Natural killer cell treated with Interleukin-12 subunit alpha and Interleukin-12 subunit beta and Interleukin-15 and Interleukin-18, amount 100 ng/mL, for 72 hours (primary cell): ENCODE measurements at regions not wholly inside any gene's neighbourhood (a gene's known extent, or its start where the extent isn't known, plus 50 kb on each side); places are given as distances from the start of the nearest gene placed in this dataset.
"Not testable (repeated sequence)": the region's sequence is repeated elsewhere in the genome, so short reads cannot be mapped to it uniquely, and the experiment has no call there.

ENCODE experiments used
- ATAC-seq, 2 donors: fragments of 150-1000 bp; cut with Tn5 transposase in 1 of 2; sonication (Bioruptor Pico), chemical (Tn5 transposase) in 1 of 2; 2 replicates each; pipeline ENCODE4 v1.10.0; 2021
- DNase-seq: peaks from one replicate; pipeline ENCODE4 v3.0.0; 2022; ENCODE audit warnings: low spot score
- H3K27ac Mint-ChIP-seq, 2 donors: 1 replicate in 1 of 2; 2 replicates in 1 of 2; pipeline ENCODE4 v1.8.0; 2022; ENCODE audit warnings: mixed read lengths in 2 of 2, mild to moderate bottlenecking in 1 of 2, moderate library complexity in 1 of 2
- H3K27me3 Mint-ChIP-seq, 2 donors: 1 replicate in 1 of 2; 2 replicates in 1 of 2; pipeline ENCODE4 v1.8.0; 2022; ENCODE audit warnings: mixed read lengths in 2 of 2
- H3K36me3 Mint-ChIP-seq: one replicate; pipeline ENCODE4 v1.8.0; 2022; ENCODE audit warnings: mixed read lengths
- H3K4me1 Mint-ChIP-seq, 2 donors: 1 replicate in 1 of 2; 2 replicates in 1 of 2; pipeline ENCODE4 v1.8.0; 2022; ENCODE audit warnings: low read depth in 2 of 2, mixed read lengths in 2 of 2, mild to moderate bottlenecking in 1 of 2
- H3K4me3 Mint-ChIP-seq: one replicate; pipeline ENCODE4 v1.8.0; 2022; ENCODE audit warnings: mixed read lengths
- H3K9me3 Mint-ChIP-seq: 2 replicates; pipeline ENCODE4 v1.8.0; 2022; ENCODE audit warnings: mixed read lengths

- H3K4me1 Mint-ChIP-seq, DNase-seq, H3K36me3 Mint-ChIP-seq, H3K9me3 Mint-ChIP-seq, H3K4me3 Mint-ChIP-seq, ATAC-seq, H3K27ac Mint-ChIP-seq: not testable (repeated sequence)
- H3K27me3 Mint-ChIP-seq: peaks cover 7 to 21% of the 10 kb centered on the region in 2 donors
Measured at GRCh38 chr7:131662301-131662873, 106.0 kb upstream of the PODXL start.

GRCh38 chr7:131657881-131658280, 101.5 kb upstream of the PODXL start:
- Mint-ChIP-seq H3K9me3 (no peaks in the 10 kb centered on the region), H3K27me3 (peaks cover 6 to 21% of the 10 kb centered on the region in 2 donors)

GRCh38 chr7:131656980-131657723, 100.7 kb upstream of the PODXL start:
- Mint-ChIP-seq H3K9me3 (no peaks in the 10 kb centered on the region), H3K27me3 (peaks cover 6 to 14% of the 10 kb centered on the region in 2 donors), H3K4me1 (peaks cover 4 to 11% of the 10 kb centered on the region in 2 donors), H3K27ac (no peak overlapping the region), H3K36me3 (no peaks in the 10 kb centered on the region), H3K4me3 (no peak overlapping the region)
- no peak for ATAC-seq
- no peak for DNase-seq

More at GRCh38 chr7:131657881-131658280, 101.5 kb upstream of the PODXL start:
- no peak for ATAC-seq
- no peak overlapping the region for H3K27ac Mint-ChIP-seq
- DNase-seq: no peak
- H3K4me3 Mint-ChIP-seq: no peak overlapping the region
- peaks cover 4 to 11% of the 10 kb centered on the region in 2 donors for H3K4me1 Mint-ChIP-seq
- H3K36me3 Mint-ChIP-seq: no peaks in the 10 kb centered on the region

- Mint-ChIP-seq H3K4me3 (no peak overlapping the region), H3K27me3 (peaks cover 6 to 13% of the 10 kb centered on the region in 2 donors), H3K27ac (no peak overlapping the region), H3K36me3 (no peaks in the 10 kb centered on the region), H3K4me1 (peaks cover 4 to 11% of the 10 kb centered on the region in 2 donors), H3K9me3 (no peaks in the 10 kb centered on the region)
- DNase-seq (no peak), ATAC-seq (no peak)
Measured at GRCh38 chr7:131655866-131656265, 99.4 kb upstream of the PODXL start.

- ATAC-seq (no peak), DNase-seq (no peak)
- no peak overlapping the region for H3K27ac Mint-ChIP-seq
- H3K36me3 Mint-ChIP-seq: no peaks in the 10 kb centered on the region
- H3K4me1 Mint-ChIP-seq: peaks cover 4 to 11% of the 10 kb centered on the region in 2 donors
- peaks cover 6 to 13% of the 10 kb centered on the region in 2 donors for H3K27me3 Mint-ChIP-seq
- no peak overlapping the region for H3K4me3 Mint-ChIP-seq
- no peaks in the 10 kb centered on the region for H3K9me3 Mint-ChIP-seq
Measured at GRCh38 chr7:131655447-131655846, 99.0 kb upstream of the PODXL start.

- peak; percentile 80 to 83 for ATAC-seq
- H3K36me3 Mint-ChIP-seq: no peaks in the 10 kb centered on the region
- DNase-seq: peak; percentile 79
- H3K27me3 Mint-ChIP-seq: peaks cover 6 to 13% of the 10 kb centered on the region in 2 donors
- no peak overlapping the region for H3K27ac Mint-ChIP-seq
- no peak overlapping the region for H3K4me3 Mint-ChIP-seq
- H3K9me3 Mint-ChIP-seq: no peaks in the 10 kb centered on the region
- peaks cover 4 to 11% of the 10 kb centered on the region in 2 donors for H3K4me1 Mint-ChIP-seq
Measured at GRCh38 chr7:131654668-131655326, 98.4 kb upstream of the PODXL start.

GRCh38 chr7:131654249-131654558, 97.8 kb upstream of the PODXL start:
- Mint-ChIP-seq H3K4me3 (no peak overlapping the region), H3K4me1 (peaks cover 4 to 11% of the 10 kb centered on the region in 2 donors), H3K27me3 (peaks cover 6 to 14% of the 10 kb centered on the region in 2 donors), H3K36me3 (no peaks in the 10 kb centered on the region), H3K9me3 (no peaks in the 10 kb centered on the region), H3K27ac (no peak overlapping the region)
- ATAC-seq (no peak), DNase-seq (no peak)

- no peak overlapping the region for H3K27ac Mint-ChIP-seq
- H3K27me3 Mint-ChIP-seq: peaks cover 8 to 19% of the 10 kb centered on the region in 2 donors
- H3K4me1 Mint-ChIP-seq: peaks cover 4 to 11% of the 10 kb centered on the region in 2 donors
- no peak overlapping the region for H3K4me3 Mint-ChIP-seq
- no peak for ATAC-seq
- no peaks in the 10 kb centered on the region for H3K36me3 Mint-ChIP-seq
- peak; percentile 35 for DNase-seq
- no peaks in the 10 kb centered on the region for H3K9me3 Mint-ChIP-seq
Measured at GRCh38 chr7:131653418-131654248, 97.2 kb upstream of the PODXL start.

GRCh38 chr7:131652934-131653333, 96.5 kb upstream of the PODXL start:
- no peak overlapping the region for H3K27ac Mint-ChIP-seq
- peaks cover 8 to 21% of the 10 kb centered on the region in 2 donors for H3K27me3 Mint-ChIP-seq
- no peak for ATAC-seq
- no peak overlapping the region for H3K4me3 Mint-ChIP-seq
- no peaks in the 10 kb centered on the region for H3K9me3 Mint-ChIP-seq
- no peak for DNase-seq
- H3K36me3 Mint-ChIP-seq: no peaks in the 10 kb centered on the region
- peaks cover 4 to 11% of the 10 kb centered on the region in 2 donors for H3K4me1 Mint-ChIP-seq

GRCh38 chr7:131652194-131652593, 95.8 kb upstream of the PODXL start:
- H3K4me1 Mint-ChIP-seq: peaks cover 4 to 11% of the 10 kb centered on the region in 2 donors
- no peaks in the 10 kb centered on the region for H3K36me3 Mint-ChIP-seq
- ATAC-seq (peak; percentile 21 to 41), DNase-seq (peak; percentile 61)
- H3K27me3 Mint-ChIP-seq: peaks cover 8 to 21% of the 10 kb centered on the region in 2 donors
- H3K9me3 Mint-ChIP-seq: no peaks in the 10 kb centered on the region
- H3K27ac Mint-ChIP-seq: no peak overlapping the region
- no peak overlapping the region for H3K4me3 Mint-ChIP-seq

- Mint-ChIP-seq H3K27ac (no peak overlapping the region), H3K9me3 (no peaks in the 10 kb centered on the region), H3K27me3 (peaks cover 9 to 24% of the 10 kb centered on the region in 2 donors), H3K4me3 (no peak overlapping the region), H3K4me1 (peaks cover 4 to 11% of the 10 kb centered on the region in 2 donors), H3K36me3 (no peaks in the 10 kb centered on the region)
- ATAC-seq: no peak
- no peak for DNase-seq
Measured at GRCh38 chr7:131649879-131650278, 93.5 kb upstream of the PODXL start.

GRCh38 chr7:131649003-131649541, 92.6 kb upstream of the PODXL start:
- Mint-ChIP-seq H3K4me1 (peaks cover 0 to 5% of the 10 kb centered on the region in 2 donors), H3K4me3 (no peak overlapping the region), H3K9me3 (no peaks in the 10 kb centered on the region), H3K36me3 (no peaks in the 10 kb centered on the region), H3K27ac (no peak overlapping the region), H3K27me3 (peaks cover 8 to 23% of the 10 kb centered on the region in 2 donors)
- ATAC-seq (peak in 1 of 2 donors; percentile 4), DNase-seq (no peak)

GRCh38 chr7:131648491-131648890, 92.1 kb upstream of the PODXL start:
- no peaks in the 10 kb centered on the region for H3K4me1 Mint-ChIP-seq
- no peak overlapping the region for H3K27ac Mint-ChIP-seq
- no peak for ATAC-seq
- H3K36me3 Mint-ChIP-seq: no peaks in the 10 kb centered on the region
- peaks cover 5 to 17% of the 10 kb centered on the region in 2 donors for H3K27me3 Mint-ChIP-seq
- H3K4me3 Mint-ChIP-seq: no peak overlapping the region
- H3K9me3 Mint-ChIP-seq: no peaks in the 10 kb centered on the region
- no peak for DNase-seq
